HEK293T (cell line): ENCODE measurements at regions not wholly inside any gene's neighbourhood (a gene's known extent, or its start where the extent isn't known, plus 50 kb on each side); places are given as distances from the start of the nearest gene placed in this dataset.

Experiments used
- CTCF ChIA-PET: fragments of 350-600 bp; formaldehyde crosslinking; extraction: SDS; loops from one replicate; lab custom pipeline; 2021; ENCODE audit warnings: antibody characterized with exemption, inconsistent platforms; lab: Yijun Ruan, JAX
- POLR2A ChIA-PET: fragments of 350-600 bp; formaldehyde crosslinking; extraction: SDS; loops from one replicate; lab custom pipeline; 2020; ENCODE audit warnings: antibody characterized with exemption, inconsistent platforms; lab: Yijun Ruan, JAX
- DNase-seq: peaks from one replicate; pipeline ENCODE4 v3.0.0; 2012; ENCODE audit warnings: mixed read lengths; ENCODE audit errors: extremely low spot score
- ARNT ChIP-seq: fragments of 450-650 bp; IDR thresholded peaks from 2 replicates; pipeline ENCODE4 v1.6.1; 2017; ENCODE audit warnings: mild to moderate bottlenecking
- BHLHE40 ChIP-seq: fragments of 450-650 bp; IDR thresholded peaks from 2 replicates; pipeline ENCODE4 v1.6.1; 2016; ENCODE audit warnings: mild to moderate bottlenecking, moderate library complexity, borderline replicate concordance
- CTBP1 ChIP-seq: fragments of 450-650 bp; IDR thresholded peaks from 2 replicates; pipeline ENCODE4 v1.6.1; 2016; ENCODE audit warnings: borderline replicate concordance
- ELF4 ChIP-seq: fragments of 450-650 bp; IDR thresholded peaks from 2 replicates; pipeline ENCODE4 v1.6.1; 2017; ENCODE audit warnings: antibody characterized with exemption
- FOXA1 ChIP-seq: fragments of 450-650 bp; IDR thresholded peaks from 2 replicates; pipeline ENCODE4 v1.6.1; 2016; ENCODE audit warnings: mild to moderate bottlenecking
- FOXK2 ChIP-seq: fragments of 450-650 bp; IDR thresholded peaks from 2 replicates; pipeline ENCODE4 v1.6.1; 2016; ENCODE audit warnings: mild to moderate bottlenecking
- FOXM1 ChIP-seq: fragments of 450-650 bp; IDR thresholded peaks from 2 replicates; pipeline ENCODE4 v1.6.1; 2017; ENCODE audit warnings: mild to moderate bottlenecking, borderline replicate concordance
- HDGF ChIP-seq: fragments of 450-650 bp; IDR thresholded peaks from 2 replicates; pipeline ENCODE4 v1.6.1; 2017; ENCODE audit warnings: antibody characterized with exemption, borderline replicate concordance
- L3MBTL2 ChIP-seq: fragments of 450-650 bp; conservative IDR thresholded peaks from 2 replicates; pipeline ENCODE4 v1.6.1; 2016; ENCODE audit warnings: mild to moderate bottlenecking
- LEF1 ChIP-seq: fragments of 450-650 bp; IDR thresholded peaks from 2 replicates; pipeline ENCODE4 v1.6.1; 2017; ENCODE audit warnings: mild to moderate bottlenecking, borderline replicate concordance
- NFRKB ChIP-seq: fragments of 450-650 bp; IDR thresholded peaks from 2 replicates; pipeline ENCODE4 v1.6.1; 2016; ENCODE audit warnings: mild to moderate bottlenecking, moderate library complexity
- SP1 ChIP-seq: fragments of 450-650 bp; IDR thresholded peaks from 2 replicates; pipeline ENCODE4 v1.6.1; 2017
- SUZ12 ChIP-seq: fragments of 450-650 bp; IDR thresholded peaks from 2 replicates; pipeline ENCODE4 v1.6.1; 2016; ENCODE audit warnings: mild to moderate bottlenecking
- TARDBP ChIP-seq: fragments of 450-650 bp; IDR thresholded peaks from 2 replicates; pipeline ENCODE4 v1.6.1; 2016
- ZNF384 ChIP-seq: fragments of 450-650 bp; IDR thresholded peaks from 2 replicates; pipeline ENCODE4 v1.6.1; 2016
- TF ChIP-seq, protein P1 (sequence below): fragments of 450-650 bp; IDR thresholded peaks from 2 replicates; pipeline ENCODE4 v1.6.1; 2016

DNA sequence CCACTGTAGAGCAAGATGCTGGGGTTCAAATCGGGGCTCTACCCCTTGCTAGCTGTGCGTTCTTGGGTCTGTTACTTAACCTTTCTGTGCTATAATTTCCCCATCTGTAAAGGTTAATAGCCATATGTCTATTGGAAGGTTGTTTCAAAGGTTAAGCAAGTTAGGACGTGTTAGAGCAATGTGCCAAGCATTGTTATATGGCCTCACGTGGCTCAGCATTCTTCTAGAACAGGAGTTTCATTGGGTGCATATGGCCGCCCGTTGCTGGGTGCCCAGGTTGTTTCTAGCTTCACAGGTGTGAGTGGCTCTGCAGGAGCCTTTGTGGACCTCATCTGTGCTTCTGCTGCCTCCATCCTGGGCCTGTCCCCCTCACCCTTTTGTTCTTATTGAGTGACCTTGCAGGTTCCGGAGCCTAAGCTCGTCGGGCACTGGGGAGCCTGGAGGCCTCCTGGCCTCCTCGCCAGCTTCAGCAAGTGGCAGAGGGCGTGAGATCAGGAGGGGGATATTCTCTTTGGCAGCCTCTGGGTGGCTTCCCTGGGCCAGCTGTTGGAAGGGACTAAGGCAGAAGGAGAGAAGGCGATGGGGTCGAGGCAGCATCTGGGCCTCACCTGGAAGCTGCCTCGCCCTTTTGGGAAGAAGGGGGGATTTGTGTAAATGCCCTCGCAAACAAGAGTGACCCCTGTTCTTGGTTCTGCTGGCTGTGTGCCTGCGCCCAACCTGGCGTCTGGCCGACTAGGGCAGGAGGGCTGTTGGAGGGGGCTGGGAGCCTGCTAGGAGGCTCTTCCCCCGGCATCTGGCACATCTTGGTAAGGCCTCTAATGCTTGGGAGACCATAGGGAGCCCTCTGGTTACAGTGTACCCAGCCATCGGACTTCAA lies 80.2 kb upstream of the CIBAR2 start:
- no peak for TF ChIP-seq FOXM1
- no peak for TF ChIP-seq BHLHE40
- TF ChIP-seq TARDBP = no peak
- TF ChIP-seq HDGF = no peak
- no peak for TF ChIP-seq FOXK2
- no peak for TF ChIP-seq LEF1
- no peak for TF ChIP-seq CTBP1
- no peak for TF ChIP-seq ARNT
- no peak for TF ChIP-seq SUZ12
- TF ChIP-seq FOXA1 = no peak
- TF ChIP-seq SP1 = no peak
- TF ChIP-seq ELF4 = no peak
- TF ChIP-seq ZNF384 = no peak
- no peak for TF ChIP-seq NFRKB
- TF ChIP-seq, protein P1, sequence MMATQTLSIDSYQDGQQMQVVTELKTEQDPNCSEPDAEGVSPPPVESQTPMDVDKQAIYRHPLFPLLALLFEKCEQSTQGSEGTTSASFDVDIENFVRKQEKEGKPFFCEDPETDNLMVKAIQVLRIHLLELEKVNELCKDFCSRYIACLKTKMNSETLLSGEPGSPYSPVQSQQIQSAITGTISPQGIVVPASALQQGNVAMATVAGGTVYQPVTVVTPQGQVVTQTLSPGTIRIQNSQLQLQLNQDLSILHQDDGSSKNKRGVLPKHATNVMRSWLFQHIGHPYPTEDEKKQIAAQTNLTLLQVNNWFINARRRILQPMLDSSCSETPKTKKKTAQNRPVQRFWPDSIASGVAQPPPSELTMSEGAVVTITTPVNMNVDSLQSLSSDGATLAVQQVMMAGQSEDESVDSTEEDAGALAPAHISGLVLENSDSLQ = no peak
- no peak for TF ChIP-seq L3MBTL2
- ChIA-PET POLR2A (no interaction called here), CTCF (no interaction called here)
- no peak for DNase-seq

DNA sequence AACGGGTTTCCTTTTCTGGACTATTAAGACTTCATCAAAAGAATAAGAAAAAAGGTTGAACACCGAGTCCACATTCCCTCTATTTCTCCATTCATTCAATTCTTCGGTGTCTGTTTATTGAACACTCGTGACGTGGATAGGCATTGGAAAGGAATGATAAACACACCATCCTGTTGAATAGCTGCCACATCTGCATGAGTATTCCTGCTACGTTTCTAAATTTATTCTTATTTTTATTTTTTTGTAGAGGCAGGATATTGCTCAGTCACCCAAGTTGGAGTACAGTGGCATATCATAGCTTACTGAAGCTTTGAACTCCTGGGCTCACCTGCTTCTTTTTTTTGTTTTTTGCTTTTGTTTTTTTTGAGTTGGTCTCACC lies 80.8 kb upstream of the CIBAR2 start:
- TF ChIP-seq TARDBP = no peak
- TF ChIP-seq FOXK2 = no peak
- TF ChIP-seq FOXA1 = no peak
- no peak for TF ChIP-seq L3MBTL2
- TF ChIP-seq, protein P1 = no peak
- TF ChIP-seq FOXM1 = no peak
- no peak for TF ChIP-seq SUZ12
- TF ChIP-seq LEF1 = no peak
- POLR2A ChIA-PET = no interaction called here
- DNase-seq = no peak
- CTCF ChIA-PET = no interaction called here

DNA sequence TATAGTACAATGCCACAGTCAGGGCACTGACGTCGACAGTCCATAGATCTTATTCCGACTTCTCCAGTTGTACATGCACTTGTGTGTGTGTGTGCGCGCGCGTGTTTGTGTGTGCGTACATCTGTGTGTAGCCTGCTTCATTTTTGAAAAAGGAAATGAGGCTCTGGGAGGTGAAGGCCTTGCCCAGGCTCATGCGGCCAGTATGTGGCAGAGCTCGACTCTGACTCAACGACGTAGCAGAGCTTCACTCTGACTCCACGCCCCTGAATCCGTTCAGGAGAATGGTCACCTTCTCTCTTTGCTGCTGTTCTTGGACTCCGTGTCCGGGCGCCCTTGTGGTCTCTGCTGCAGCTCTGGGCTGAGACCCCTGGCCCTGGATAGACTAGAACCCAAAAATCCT lies 81.6 kb upstream of the CIBAR2 start:
- no peak for DNase-seq
- ChIA-PET POLR2A (no interaction called here), CTCF (interaction anchor here (0.8 kb wide), 1 partner anchor 21 kb away, joined by 3 read pairs; no protein-coding TSS in a partner anchor)
- no peak for TF ChIP-seq BHLHE40
- no peak for TF ChIP-seq SUZ12
- no peak for TF ChIP-seq FOXM1
- no peak for TF ChIP-seq CTBP1
- no peak for TF ChIP-seq FOXA1
- TF ChIP-seq ELF4 = no peak
- TF ChIP-seq TARDBP = no peak
- no peak for TF ChIP-seq HDGF
- TF ChIP-seq NFRKB = no peak
- no peak for TF ChIP-seq ARNT
- TF ChIP-seq, protein P1 = no peak
- no peak for TF ChIP-seq ZNF384
- no peak for TF ChIP-seq LEF1
- TF ChIP-seq L3MBTL2 = no peak
- TF ChIP-seq FOXK2 = no peak
- no peak for TF ChIP-seq SP1

DNA sequence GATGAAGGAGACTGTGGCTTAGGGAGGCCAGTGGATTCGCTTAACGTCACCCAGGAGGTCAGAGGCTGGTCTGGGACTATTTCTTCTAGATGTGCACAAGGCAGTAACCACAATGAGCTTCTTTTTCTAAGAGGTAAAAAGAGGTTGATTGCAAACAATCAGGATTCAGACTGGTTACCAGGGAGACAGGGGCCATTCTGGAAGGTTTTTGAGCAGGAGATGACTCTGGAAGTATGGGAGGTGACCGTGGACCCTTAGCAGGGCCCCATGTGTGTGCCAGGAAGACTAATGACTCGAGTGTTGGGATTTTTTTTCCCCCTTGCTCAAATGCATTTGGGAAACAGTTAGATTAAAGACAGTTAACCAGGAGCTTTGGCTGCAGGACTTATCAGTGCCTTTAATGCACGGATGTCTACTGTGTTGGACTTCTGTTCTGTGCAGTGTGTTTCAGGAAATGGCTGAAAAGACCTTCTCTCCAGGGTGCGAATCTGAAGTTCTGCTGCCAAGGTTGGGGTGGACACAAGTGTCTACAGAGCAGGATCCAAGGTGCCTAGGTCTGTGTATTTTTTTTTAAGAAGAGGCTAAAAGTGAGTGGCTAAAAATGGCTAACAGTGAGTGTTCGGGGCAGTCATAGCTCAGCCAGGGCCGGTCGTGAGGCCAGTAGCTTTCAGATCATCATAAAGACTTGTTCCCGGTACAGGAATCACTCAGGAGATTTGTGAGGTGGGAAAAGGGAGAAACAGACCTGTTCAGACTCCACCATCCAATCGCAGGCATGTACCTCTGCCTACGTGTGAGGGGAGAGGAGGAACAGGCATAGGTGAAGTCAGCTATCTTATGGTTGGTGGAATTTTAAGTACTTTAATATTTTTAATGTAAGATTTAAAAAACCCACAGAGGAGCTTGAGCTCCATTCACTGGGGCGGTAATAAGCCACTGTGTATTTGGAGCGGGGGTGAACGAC lies 82.3 kb upstream of the CIBAR2 start:
- ChIA-PET POLR2A (no interaction called here), CTCF (interaction anchor here (0.8 kb wide), 1 partner anchor 22 kb away, joined by 3 read pairs; no protein-coding TSS in a partner anchor)
- no peak for DNase-seq
- TF ChIP-seq SUZ12 = no peak
- no peak for TF ChIP-seq ZNF384
- TF ChIP-seq NFRKB = no peak
- TF ChIP-seq, protein P1 = no peak
- no peak for TF ChIP-seq CTBP1
- no peak for TF ChIP-seq FOXK2
- no peak for TF ChIP-seq ARNT
- no peak for TF ChIP-seq HDGF
- no peak for TF ChIP-seq FOXA1
- TF ChIP-seq BHLHE40 = no peak
- TF ChIP-seq TARDBP = no peak
- no peak for TF ChIP-seq SP1
- TF ChIP-seq ELF4 = no peak
- TF ChIP-seq LEF1 = no peak
- TF ChIP-seq FOXM1 = no peak
- TF ChIP-seq L3MBTL2 = no peak

DNA sequence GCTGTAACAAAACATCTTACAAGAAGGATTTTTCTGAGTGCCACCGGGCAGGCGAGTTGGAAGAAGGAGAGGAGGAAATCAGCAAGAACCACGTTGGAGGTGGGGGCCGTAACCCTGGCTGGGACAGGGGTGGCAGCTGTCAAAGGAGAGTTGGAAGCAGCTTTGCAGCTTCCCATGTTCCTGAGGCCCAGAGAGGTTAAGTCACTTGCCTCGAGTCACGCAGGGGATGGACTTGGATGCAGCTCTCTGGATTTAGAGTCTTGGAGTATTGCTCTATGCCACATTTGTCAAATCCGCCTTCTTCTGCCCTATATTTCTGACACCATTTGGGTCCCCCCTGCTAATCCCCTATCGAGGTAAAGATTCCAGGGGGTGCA lies 83.0 kb upstream of the CIBAR2 start:
- CTCF ChIA-PET = interaction anchor here (0.6 kb wide), 1 partner anchor 25 kb away, joined by 3 read pairs; no protein-coding TSS in a partner anchor
- POLR2A ChIA-PET = no interaction called here
- no peak for DNase-seq

More for the DNA sequence above, 83.0 kb upstream of the CIBAR2 start:
- no peak for TF ChIP-seq FOXA1
- no peak for TF ChIP-seq FOXM1
- TF ChIP-seq TARDBP = no peak
- no peak for TF ChIP-seq HDGF
- TF ChIP-seq ZNF384 = no peak
- no peak for TF ChIP-seq LEF1
- TF ChIP-seq, protein P1 = no peak
- no peak for TF ChIP-seq SP1
- no peak for TF ChIP-seq L3MBTL2
- TF ChIP-seq NFRKB = no peak
- TF ChIP-seq SUZ12 = no peak
- TF ChIP-seq ARNT = no peak
- TF ChIP-seq BHLHE40 = no peak
- TF ChIP-seq ELF4 = no peak
- TF ChIP-seq CTBP1 = no peak
- no peak for TF ChIP-seq FOXK2
